ENCODE measurements at regions not wholly inside any gene's neighbourhood (a gene's known extent, or its start where the extent isn't known, plus 50 kb on each side); places are given as distances from the start of the nearest gene placed in this dataset.
A peak's percentile ranks its signal among the peaks of the same experiment; 100 is the strongest.

DNA sequence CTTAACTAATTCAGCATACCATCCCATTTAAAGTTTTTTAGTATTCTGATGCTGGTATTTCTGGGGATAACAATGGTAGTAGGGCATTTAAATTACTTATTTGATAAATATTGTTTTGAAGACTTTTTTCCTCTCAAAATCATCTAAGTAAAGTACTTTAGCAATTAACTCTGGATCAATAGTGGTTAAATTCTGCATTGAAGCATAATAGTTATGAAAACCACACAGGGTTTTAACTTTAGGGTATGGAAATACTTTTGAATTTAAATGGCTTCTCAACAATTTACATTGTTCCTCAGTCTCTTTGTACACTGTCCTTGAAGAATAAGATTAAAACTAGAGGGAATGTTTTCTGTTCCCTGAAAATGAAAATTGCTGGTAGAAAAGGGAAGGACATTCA is 202.6 kb upstream of the STEAP4 start:
- Histone ChIP-seq H4K8ac (ENCODE audit: extremely low read depth, insufficient read depth, low read length) (no peak overlapping the region), H3K23ac (ENCODE audit: insufficient read length) (no peak overlapping the region), H3K23me2 (ENCODE audit: low read depth, low read length) (no peaks in the 10 kb centered on the region), H3K4ac (replicated peaks; ENCODE audit: insufficient read length, low read depth, low read length) (no peak overlapping the region), H4K20me1 (replicated peaks in 1 of 2; ENCODE audit: control insufficient read depth in 1 of 2, insufficient read depth in 2 of 2, low read length in 2 of 2) (no peaks in the 10 kb centered on the region), H3K4me2 (ENCODE audit: insufficient read depth in 1 of 2, low read depth in 2 of 2, low read length in 2 of 2) (no peak overlapping the region), H3K9ac (replicated peaks in 1 of 4; ENCODE audit: extremely low read depth in 1 of 4, low read depth in 3 of 4, low read length in 3 of 4) (no peak overlapping the region), H4K91ac (replicated peaks; ENCODE audit: insufficient read length, low read length) (no peak overlapping the region), H3K27ac (ENCODE audit: low read depth, low read length) (no peak overlapping the region), H2AK5ac (ENCODE audit: low read depth, low read length) (no peak overlapping the region), H3K4me1 (replicated peaks in 1 of 4; ENCODE audit: control insufficient read depth in 3 of 4, insufficient read depth in 4 of 4, low read length in 3 of 4) (no peaks in the 10 kb centered on the region), H3K14ac (ENCODE audit: insufficient read length) (no peak overlapping the region), H2BK15ac (ENCODE audit: low read length) (no peak overlapping the region), H3K9me3 (ENCODE audit: insufficient read depth in 2 of 2, low read depth in 1 of 2, low read length in 1 of 2) (no peaks in the 10 kb centered on the region), H3K56ac (replicated peaks; ENCODE audit: insufficient read length, low read depth, low read length) (no peak overlapping the region), H3K18ac (ENCODE audit: extremely low read depth, low read length) (no peak overlapping the region), H2AFZ (ENCODE audit: low read length) (peak overlapping the region; percentile 83; the same call in 1 of the 2 replicates), H3K4me3 (ENCODE audit: extremely low read depth in 1 of 4, insufficient read depth in 2 of 4, low read depth in 3 of 4, low read length in 4 of 4) (no peak overlapping the region), H3K79me1 (ENCODE audit: low read depth, low read length) (no peaks in the 10 kb centered on the region), H3K36me3 (ENCODE audit: control insufficient read depth in 2 of 4, insufficient read depth in 4 of 4, low read length in 3 of 4) (no peaks in the 10 kb centered on the region), H4K5ac (ENCODE audit: insufficient read length, low read depth, low read length) (no peak overlapping the region), H2BK120ac (replicated peaks; ENCODE audit: low read depth, low read length) (no peak overlapping the region), H2BK12ac (ENCODE audit: low read depth, low read length) (no peak overlapping the region), H2BK20ac (ENCODE audit: low read length) (no peak overlapping the region), H2BK5ac (ENCODE audit: low read depth, low read length) (no peak overlapping the region), H3K27me3 (replicated peaks in 1 of 4; ENCODE audit: control insufficient read depth in 3 of 4, extremely low read depth in 1 of 4, insufficient read depth in 3 of 4, low read length in 3 of 4) (no peaks in the 10 kb centered on the region), H3K79me2 (ENCODE audit: control insufficient read depth in 1 of 2, insufficient read depth in 2 of 2, low read length in 2 of 2) (no peaks in the 10 kb centered on the region)
- DNase-seq (ENCODE audit: low read depth in 1 of 2, low spot score in 2 of 2): no peak
- TF ChIP-seq BACH1 (IDR thresholded peaks at IDR 0.05; ENCODE audit: low read length): no peak
- no peak for TF ChIP-seq TCF12 (IDR thresholded peaks at IDR 0.05; ENCODE audit: low read depth, low read length)
- no peak for TF ChIP-seq CEBPB (IDR thresholded peaks at IDR 0.05; ENCODE audit: low read depth, low read length)
- TF ChIP-seq RNF2 (IDR thresholded peaks at IDR 0.05; ENCODE audit: borderline replicate concordance, low read depth, low read length, missing control alignments, poor library complexity, severe bottlenecking): no peak
- no peak for TF ChIP-seq RAD21 (IDR thresholded peaks at IDR 0.05 in 1 of 2, conservative IDR thresholded peaks at IDR 0.05 in 1 of 2; ENCODE audit: low read depth in 2 of 2, low read length in 2 of 2)
- no peak for TF ChIP-seq RBBP5 (IDR thresholded peaks at IDR 0.05; ENCODE audit: borderline replicate concordance, low read depth, low read length)
- no peak for TF ChIP-seq MAFK (IDR thresholded peaks at IDR 0.05; ENCODE audit: low read depth, low read length)
- TF ChIP-seq CHD2 (IDR thresholded peaks at IDR 0.05; ENCODE audit: low read length): no peak
- TF ChIP-seq ASH2L (IDR thresholded peaks at IDR 0.05; ENCODE audit: low read length): no peak
- TF ChIP-seq FOSL1 (IDR thresholded peaks at IDR 0.05; ENCODE audit: insufficient read depth, low read depth, low read length): no peak
- TF ChIP-seq CHD1 (IDR thresholded peaks at IDR 0.05; ENCODE audit: low read depth, low read length): no peak
- no peak for TF ChIP-seq YY1 (IDR thresholded peaks at IDR 0.05; ENCODE audit: low read depth, low read length)
- no peak for TF ChIP-seq CBX8 (IDR thresholded peaks at IDR 0.05; ENCODE audit: borderline replicate concordance, low read depth, low read length)
- TF ChIP-seq RFX5 (IDR thresholded peaks at IDR 0.05; ENCODE audit: borderline replicate concordance, low read depth, low read length): no peak
- ChIA-PET CTCF (ENCODE audit: partially characterized antibody) (no interaction called here), POLR2A (ENCODE audit: partially characterized antibody) (no interaction called here)
- FAIRE-seq: no peak
